GM12878 (cell line): ENCODE measurements at regions not wholly inside any gene's neighbourhood (a gene's known extent, or its start where the extent isn't known, plus 50 kb on each side); places are given as distances from the start of the nearest gene placed in this dataset.

Experiments used
- ATAC-seq: fragments of 200-7000 bp; cut with Tn5 transposase; 3 replicates; pipeline ENCODE4 v1.9.1; 2020; ENCODE audit warnings: mild to moderate bottlenecking, moderate library complexity
- BruUV-seq: library from RNA; stranded (reverse); fragments of 400-500 nt; replicated peaks from 2 replicates; lab custom pipeline; 2021; lab: Mats Ljungman, UMichigan
- CTCF ChIA-PET: fragments of 300-600 bp; sonication (Branson Sonifier 250); formaldehyde crosslinking; extraction: SDS; loops from one replicate; lab custom pipeline; 2021; ENCODE audit warnings: inconsistent platforms; lab: Yijun Ruan, JAX
- POLR2A ChIA-PET: fragments of 350-600 bp; formaldehyde crosslinking; extraction: SDS; loops from one replicate; lab custom pipeline; 2021; ENCODE audit warnings: inconsistent platforms; lab: Charles Lee
- RAD21 ChIA-PET: fragments of 300-600 bp; sonication (Branson Sonifier 250); formaldehyde crosslinking; loops from one replicate; lab custom pipeline; 2023; ENCODE audit warnings: antibody characterized with exemption; ENCODE audit not compliant: unreplicated experiment; lab: Charles Lee
- SMC1A ChIA-PET: fragments of 300-600 bp; sonication (Branson Sonifier 250); formaldehyde crosslinking; loops from one replicate; lab custom pipeline; 2023; ENCODE audit not compliant: unreplicated experiment, uncharacterized antibody; lab: Charles Lee
- DNase-seq: peaks from one replicate; pipeline ENCODE4 v3.0.0-alpha.2; 2011; ENCODE audit warnings: low read depth, low spot score
- FAIRE-seq: peaks from 3 replicates; lab custom pipeline; 2011; peaks lifted over from hg19 to GRCh38; lab: Jason Lieb, UNC
- H2AFZ ChIP-seq: 2 replicates; pipeline ENCODE4 v1.6.0; 2011; ENCODE audit warnings: low read depth, low read length, control low read depth; ENCODE audit not compliant: control insufficient read depth
- H3K27ac ChIP-seq: 2 replicates; pipeline ENCODE4 v1.5.1; 2011; ENCODE audit warnings: control low read depth; ENCODE audit not compliant: control insufficient read depth, insufficient read depth
- H3K27me3 ChIP-seq, 2 experiments: replicated peaks in 1 of 2; 2 replicates each; pipeline versions ENCODE4 v1.6.0 to v1.6.1; 2011; ENCODE audit warnings: low read length in 1 of 2; ENCODE audit not compliant: control insufficient read depth in 2 of 2, insufficient read depth in 2 of 2
- H3K36me3 ChIP-seq, 2 experiments: 2 replicates each; pipeline ENCODE4 v1.5.1; 2011; ENCODE audit warnings: low read length in 1 of 2; ENCODE audit not compliant: control insufficient read depth in 2 of 2, insufficient read depth in 2 of 2
- H3K4me1 ChIP-seq: 2 replicates; pipeline ENCODE4 v1.6.1; 2011; ENCODE audit warnings: mild to moderate bottlenecking, low read length, moderate library complexity, mixed read lengths; ENCODE audit not compliant: control insufficient read depth, insufficient read depth
- H3K4me2 ChIP-seq: 2 replicates; pipeline ENCODE4 v1.6.0; 2011; ENCODE audit warnings: control low read depth; ENCODE audit not compliant: control insufficient read depth, insufficient read depth
- H3K4me3 ChIP-seq: fragments of 200-600 bp; sonication (generic); 2 replicates; pipeline ENCODE4 v1.5.1; 2016
- H3K79me2 ChIP-seq: 2 replicates; pipeline ENCODE4 v1.6.0; 2011; ENCODE audit warnings: low read length; ENCODE audit not compliant: control insufficient read depth, insufficient read depth
- H3K9ac ChIP-seq: 2 replicates; pipeline ENCODE4 v1.8.0; 2011; ENCODE audit warnings: low read length, control low read depth, mixed read lengths; ENCODE audit not compliant: control insufficient read depth, insufficient read depth
- H3K9me3 ChIP-seq: replicated peaks from 3 replicates; pipeline ENCODE4 v1.5.1; 2011; ENCODE audit warnings: mild to moderate bottlenecking, low read length; ENCODE audit not compliant: control insufficient read depth, insufficient read depth
- H4K20me1 ChIP-seq: 2 replicates; pipeline ENCODE4 v1.6.0; 2011; ENCODE audit not compliant: control insufficient read depth, insufficient read depth
- CTCF ChIP-seq, 3 experiments: IDR thresholded peaks in 2 of 3; conservative IDR thresholded peaks in 1 of 3; 2 replicates each; pipeline ENCODE4 v1.5.1; 2011; ENCODE audit warnings: low read depth in 3 of 3, low read length in 3 of 3, mild to moderate bottlenecking in 3 of 3, control low read depth in 2 of 3, moderate library complexity in 2 of 3, inconsistent platforms in 1 of 3, mixed read lengths in 1 of 3; ENCODE audit not compliant: control insufficient read depth in 2 of 3, insufficient read depth in 1 of 3; ENCODE audit errors: extremely low read depth in 1 of 3
- EED ChIP-seq: sonication (generic); IDR thresholded peaks from 2 replicates; pipeline ENCODE4 v1.6.1; 2016; ENCODE audit warnings: antibody characterized with exemption, low read depth
- ESRRA ChIP-seq: IDR thresholded peaks from 2 replicates; pipeline ENCODE4 v1.6.1; 2012; ENCODE audit warnings: mild to moderate bottlenecking, low read length, improper control_type of control experiment
- ETV6 ChIP-seq, 2 experiments: fragments of 450-650 bp in 1 of 2; IDR thresholded peaks in 1 of 2; conservative IDR thresholded peaks in 1 of 2; 2 replicates each; pipeline ENCODE4 v1.6.1; 2014; ENCODE audit warnings: antibody characterized with exemption in 1 of 2, borderline replicate concordance in 1 of 2, low read depth in 1 of 2, mild to moderate bottlenecking in 1 of 2, moderate library complexity in 1 of 2
- HDGF ChIP-seq: fragments of 450-650 bp; IDR thresholded peaks from 2 replicates; pipeline ENCODE4 v1.6.1; 2016; ENCODE audit warnings: antibody characterized with exemption
- NR2F1 ChIP-seq: fragments of 450-650 bp; conservative IDR thresholded peaks from 2 replicates; pipeline ENCODE4 v1.6.1; 2017; ENCODE audit warnings: mild to moderate bottlenecking
- NRF1 ChIP-seq: conservative IDR thresholded peaks from 2 replicates; pipeline ENCODE4 v1.6.1; 2011; ENCODE audit warnings: mild to moderate bottlenecking, low read depth, low read length, improper control_type of control experiment
- SMAD5 ChIP-seq: IDR thresholded peaks from 2 replicates; pipeline ENCODE4 v1.6.1; 2016; ENCODE audit warnings: antibody characterized with exemption, low read depth
- TARDBP ChIP-seq: IDR thresholded peaks from 2 replicates; pipeline ENCODE4 v1.6.1; 2016; ENCODE audit warnings: borderline replicate concordance
- WGBS: methylation state at CpG from one replicate; pipeline ENCODE4 v1.1.6; 2016; ENCODE audit warnings: low lambda C conversion rate; ENCODE audit not compliant: insufficient replicate concordance, insufficient coverage; ENCODE audit errors: missing lambda C conversion rate; 5-methylcytosine and 5-hydroxymethylcytosine counted together
- in situ Hi-C: fragments of 300-500 bp; cut with MboI; formaldehyde crosslinking; loops from 9 replicates; pipeline ENCODE4 v1.14.3; 2018; ENCODE audit warnings: mixed read lengths
- intact Hi-C: fragments of 100-400 bp; cut with micrococcal nuclease; formaldehyde crosslinking; loops from one replicate; pipeline ENCODE4 v1.14.2; 2022; ENCODE audit not compliant: unreplicated experiment

- Histone ChIP-seq H3K4me2 (no peak overlapping the region), H2AFZ (no peak overlapping the region), H3K4me3 (no peak overlapping the region), H3K4me1 (no peaks in the 10 kb centered on the region), H3K27me3 (no peaks in the 10 kb centered on the region), H4K20me1 (no peaks in the 10 kb centered on the region), H3K27ac (no peak overlapping the region), H3K9ac (no peak overlapping the region), H3K79me2 (no peaks in the 10 kb centered on the region), H3K36me3 (no peaks in the 10 kb centered on the region)
- FAIRE-seq (no peak), DNase-seq (no peak), ATAC-seq (no peak)
- ChIA-PET CTCF (no interaction called here), POLR2A (no interaction called here), SMC1A (no interaction called here)
- in situ Hi-C loops, result no loop called here
- 0% methylated on average over 1 of the region's 1 CpG for WGBS
- no TSS peak for BruUV-seq
- intact Hi-C loops, result no loop called here
- no peak for TF ChIP-seq TARDBP
- TF ChIP-seq, all 136 proteins: peak for 0
- RAD21 ChIA-PET, result no interaction called here
- no peaks in the 10 kb centered on the region for H3K9me3 ChIP-seq
Measured at GRCh38 chr6:81861281-81861680, 108.8 kb upstream of the TENT5A start.

- Histone ChIP-seq H4K20me1 (no peaks in the 10 kb centered on the region; the same call in 1 of the 2 replicates), H2AFZ (no peak overlapping the region), H3K4me2 (no peak overlapping the region), H3K9ac (no peak overlapping the region), H3K36me3 (no peaks in the 10 kb centered on the region), H3K27me3 (no peaks in the 10 kb centered on the region), H3K4me1 (no peaks in the 10 kb centered on the region), H3K9me3 (no peaks in the 10 kb centered on the region), H3K27ac (no peak overlapping the region), H3K79me2 (no peaks in the 10 kb centered on the region), H3K4me3 (no peak overlapping the region)
- ChIA-PET CTCF (no interaction called here), RAD21 (no interaction called here), SMC1A (no interaction called here), POLR2A (no interaction called here)
- in situ Hi-C loops (no loop called here), intact Hi-C loops (no loop called here)
- no TSS peak for BruUV-seq
- 31% methylated on average over 3 of the region's 3 CpGs for WGBS
- FAIRE-seq, result no peak
- no peak for ATAC-seq
- no peak for DNase-seq
- no peak for TF ChIP-seq NRF1
- no peak for TF ChIP-seq NR2F1
- no peak for TF ChIP-seq SMAD5
- TF ChIP-seq ETV6 (conservative IDR thresholded peaks at IDR 0.05 in 1 of 2, IDR thresholded peaks at IDR 0.05 in 1 of 2; ENCODE audit: borderline replicate concordance in 1 of 2, low read depth in 1 of 2), result no peak
- no peak for TF ChIP-seq CTCF (IDR thresholded peaks at IDR 0.05 in 2 of 3, conservative IDR thresholded peaks at IDR 0.05 in 1 of 3; ENCODE audit: control insufficient read depth in 2 of 3, extremely low read depth in 1 of 3, insufficient read depth in 1 of 3, low read depth in 3 of 3, low read length in 3 of 3)
- no peak for TF ChIP-seq EED
- TF ChIP-seq ESRRA, result no peak
- TF ChIP-seq HDGF, result no peak
Measured at GRCh38 chr6:81859884-81860283, 107.4 kb upstream of the TENT5A start.
